Central memory CD4-positive, alpha-beta T cell (primary cell): ENCODE measurements at regions not wholly inside any gene's neighbourhood (a gene's known extent, or its start where the extent isn't known, plus 50 kb on each side); places are given as distances from the start of the nearest gene placed in this dataset.
"Not testable (repeated sequence)": the region's sequence is repeated elsewhere in the genome, so short reads cannot be mapped to it uniquely, and the experiment has no call there.

Source experiments
- DNase-seq: peaks from one replicate; pipeline ENCODE4 v3.0.0; 2022

DNA sequence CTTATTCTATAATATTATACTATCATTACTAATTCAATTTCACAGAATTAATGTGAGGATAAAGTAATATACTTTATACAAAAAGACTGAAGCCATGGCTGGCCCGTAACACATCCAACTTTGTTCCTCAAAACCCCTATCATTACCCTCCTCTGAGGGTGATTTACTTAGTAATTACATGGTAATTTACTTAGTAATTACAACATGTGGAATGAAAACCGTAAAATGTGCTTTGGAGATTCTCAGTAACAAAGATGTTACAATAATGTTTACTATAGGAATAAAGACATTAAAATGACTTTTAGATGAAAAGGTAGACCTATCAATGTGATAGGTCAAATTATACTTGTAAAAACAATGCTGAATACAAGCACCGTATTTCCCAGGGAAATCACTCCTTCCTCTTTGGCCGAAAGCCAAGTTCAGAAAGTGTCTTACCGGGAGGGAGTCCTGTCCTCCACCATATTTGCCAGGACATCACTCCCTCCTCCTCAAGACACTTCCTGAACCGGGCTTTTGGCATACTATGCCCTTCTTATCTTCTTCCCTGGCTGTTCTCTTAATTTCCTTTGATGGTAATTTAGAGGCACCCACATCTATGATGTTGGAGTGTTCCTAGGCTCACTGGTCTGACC lies 1047.8 kb downstream of the SOCS6 start:
- no peak for DNase-seq

GRCh38 chr18:71329563-71329962 lies 1040.7 kb downstream of the SOCS6 start:
- DNase-seq, result no peak

GRCh38 chr18:71329114-71329513 lies 1040.3 kb downstream of the SOCS6 start:
- no peak for DNase-seq

DNA sequence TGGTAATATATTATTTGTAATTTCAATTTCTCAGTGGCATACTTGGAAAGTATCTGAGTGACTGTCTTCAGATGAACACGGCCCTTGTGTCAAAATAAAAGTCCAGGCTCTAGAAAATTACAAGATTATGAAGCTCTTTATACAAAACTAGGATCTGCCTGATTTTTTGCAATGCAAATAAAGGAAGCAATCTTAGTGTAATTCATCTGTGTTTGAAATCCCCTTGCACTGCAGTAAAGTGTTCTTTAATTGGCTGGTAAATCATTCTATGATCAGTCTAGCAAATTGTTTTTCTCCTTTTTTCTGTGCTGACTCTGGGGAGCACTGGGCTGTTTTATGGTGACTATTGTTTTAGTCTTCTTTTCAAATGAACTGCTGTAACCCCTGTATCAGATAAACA lies 1039.0 kb downstream of the SOCS6 start:
- DNase-seq, result no peak

DNA sequence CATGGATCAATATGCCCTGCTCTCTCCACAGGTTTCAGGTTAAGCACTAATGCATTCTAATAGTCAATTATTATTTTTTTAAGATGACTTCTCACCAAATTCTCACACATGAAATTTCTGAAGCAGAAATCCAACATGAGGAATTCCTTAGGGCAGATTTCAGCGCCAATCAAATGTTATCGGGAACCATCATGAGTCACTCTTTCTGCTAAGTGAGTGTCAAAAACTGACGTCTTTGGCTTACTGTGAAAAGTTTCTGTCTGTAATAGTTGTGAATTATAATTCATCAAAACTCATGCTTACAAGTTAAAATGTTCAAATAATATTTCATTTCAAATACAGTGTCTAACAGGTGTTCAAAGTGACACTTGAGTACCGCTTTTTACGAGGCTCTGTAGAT lies 1038.6 kb downstream of the SOCS6 start:
- DNase-seq, result no peak

DNA sequence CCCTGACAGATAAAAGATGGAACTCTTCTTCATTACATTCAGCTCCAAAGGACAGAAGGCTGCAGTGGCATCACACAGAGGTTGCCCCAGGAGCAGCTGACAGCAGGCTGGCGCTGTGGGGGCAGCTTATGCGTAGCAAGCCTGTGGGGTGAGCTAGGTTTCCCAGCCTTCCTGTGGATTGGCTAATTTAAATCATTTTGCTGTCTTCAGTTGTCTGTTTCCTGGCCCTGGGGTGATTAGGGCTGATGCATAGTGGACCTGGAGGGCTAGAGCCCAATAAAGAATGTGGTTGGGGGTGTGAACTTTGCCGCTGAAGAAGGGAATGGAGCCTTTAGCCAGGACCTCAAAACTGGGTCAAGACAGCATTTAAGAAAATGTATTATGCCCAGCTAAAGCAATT lies 1038.0 kb downstream of the SOCS6 start:
- DNase-seq, result no peak

GRCh38 chr18:71324356-71324755 lies 1035.5 kb downstream of the SOCS6 start:
- no peak for DNase-seq

DNA sequence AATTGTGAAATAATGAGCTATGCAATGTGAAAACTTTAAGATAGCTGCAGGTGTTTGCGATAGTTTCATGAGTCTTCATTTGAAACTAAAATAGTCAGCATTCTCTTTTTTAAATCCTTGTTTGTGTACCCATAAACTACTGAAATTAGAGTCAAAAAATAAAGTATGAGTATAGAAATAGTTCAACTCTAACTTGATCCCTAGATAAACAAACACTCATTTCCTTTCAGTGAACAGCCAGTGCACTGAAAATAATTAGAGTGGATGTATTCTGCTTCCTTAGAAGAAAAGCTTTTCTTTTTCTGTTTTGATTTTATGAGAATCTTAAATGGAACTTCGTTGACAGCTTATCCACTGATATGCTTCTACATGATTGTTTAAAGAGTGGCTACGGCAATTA lies 1033.4 kb downstream of the SOCS6 start:
- no peak for DNase-seq

DNA sequence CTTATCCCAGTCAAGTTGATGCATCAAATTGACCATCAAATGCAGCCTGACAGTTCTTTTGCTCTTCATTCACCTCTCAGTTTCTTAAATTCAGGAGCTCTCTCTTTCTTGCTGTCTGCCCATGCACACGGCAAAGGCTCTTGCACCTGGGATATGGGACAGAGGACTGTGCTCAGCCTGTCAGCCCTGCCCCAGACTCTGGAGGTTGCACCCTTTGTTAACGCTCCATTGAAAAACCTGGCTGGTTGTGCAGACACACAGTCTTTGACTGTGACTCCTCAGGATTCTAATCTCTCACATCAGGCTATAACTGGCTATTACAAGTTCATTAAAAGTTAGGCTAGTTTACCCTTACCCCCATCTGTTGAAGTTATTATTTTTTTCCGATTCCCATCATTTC lies 1032.5 kb downstream of the SOCS6 start:
- DNase-seq, result no peak

GRCh38 chr18:71304856-71305255 lies 1016.0 kb downstream of the SOCS6 start:
- DNase-seq, result no peak

- not testable (repeated sequence) for DNase-seq
Observed at GRCh38 chr18:71303743-71304142, 1014.9 kb downstream of the SOCS6 start.

DNA sequence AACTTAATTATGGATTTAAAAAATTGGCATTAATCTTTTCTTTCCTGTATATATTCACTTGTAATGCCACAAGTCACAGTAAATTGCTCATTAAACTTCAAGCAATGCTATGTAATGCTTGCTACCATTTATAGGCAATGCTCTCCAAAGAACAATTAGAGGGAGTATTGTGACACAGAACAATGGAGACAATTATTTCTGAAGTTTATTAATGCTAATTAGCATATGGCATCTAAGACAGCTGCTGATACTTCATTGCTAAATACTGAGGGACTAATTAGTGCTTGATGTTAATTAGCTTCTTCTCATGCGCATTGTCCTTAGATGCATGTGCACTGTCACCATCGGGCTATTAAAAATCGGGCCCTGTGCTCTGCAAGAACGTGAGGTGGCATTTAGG lies 1012.8 kb downstream of the SOCS6 start:
- no peak for DNase-seq

DNA sequence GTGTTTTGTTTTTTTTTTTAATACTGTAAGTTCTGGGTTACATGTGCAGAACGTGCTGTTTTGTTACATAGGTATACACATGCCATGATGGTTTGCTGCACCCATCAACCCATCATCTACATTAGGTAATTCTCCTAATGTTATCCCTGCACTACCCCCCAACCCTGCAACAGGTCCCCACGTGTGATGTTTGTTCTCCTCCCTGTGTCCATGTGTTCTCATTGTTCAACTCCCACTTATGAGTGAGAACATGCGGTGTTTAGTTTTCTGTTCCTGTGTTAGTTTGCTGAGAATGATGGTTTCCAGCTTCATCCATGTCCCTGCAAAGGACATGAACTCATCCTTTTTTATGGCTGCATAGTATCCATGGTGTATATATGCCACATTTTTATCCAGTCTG lies 1005.4 kb downstream of the SOCS6 start:
- not testable (repeated sequence) for DNase-seq

DNA sequence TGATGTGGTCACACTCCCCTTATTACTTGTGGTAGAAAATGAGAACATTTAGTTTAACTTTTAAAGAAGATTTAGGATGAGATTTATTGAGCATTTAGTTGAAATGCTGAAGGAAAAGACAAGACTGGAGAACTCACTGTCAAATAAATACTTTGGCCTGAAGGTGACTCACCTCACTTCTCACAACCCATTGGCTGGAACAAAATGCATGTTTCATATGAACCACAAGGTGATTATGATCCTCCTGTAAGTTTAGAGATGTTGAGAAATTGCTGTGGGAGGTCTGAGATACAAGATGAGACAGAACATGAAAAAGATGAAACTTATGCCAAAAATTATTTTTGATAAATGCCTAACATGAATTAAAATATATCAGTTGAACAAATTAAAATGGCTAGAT lies 1004.5 kb downstream of the SOCS6 start:
- no peak for DNase-seq

GRCh38 chr18:71287268-71287667 lies 998.4 kb downstream of the SOCS6 start:
- no peak for DNase-seq

GRCh38 chr18:71252351-71252865 lies 963.6 kb downstream of the SOCS6 start:
- no peak for DNase-seq

DNA sequence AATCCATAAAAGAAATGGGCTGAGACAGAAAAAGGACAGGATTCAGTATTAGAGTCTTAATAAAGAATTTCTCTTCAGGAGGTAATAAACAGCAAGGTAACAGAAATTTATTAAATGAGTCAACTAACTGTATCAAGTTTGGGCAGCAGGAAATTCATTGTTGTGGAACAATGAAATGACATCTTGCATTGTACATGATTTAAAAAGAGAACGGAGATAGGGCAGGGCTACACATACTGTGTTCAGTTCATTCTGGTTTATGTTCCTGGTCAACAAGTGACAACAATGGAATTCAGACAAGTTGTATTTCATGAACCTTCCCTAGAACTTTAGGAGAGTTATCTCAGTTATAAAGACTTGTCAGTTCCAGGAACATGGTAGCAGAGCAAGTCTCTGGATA lies 961.3 kb downstream of the SOCS6 start:
- DNase-seq, result no peak

GRCh38 chr18:71249791-71250190 lies 960.9 kb downstream of the SOCS6 start:
- DNase-seq, result no peak

GRCh38 chr18:71242981-71243380 lies 954.1 kb downstream of the SOCS6 start:
- DNase-seq, result no peak

DNA sequence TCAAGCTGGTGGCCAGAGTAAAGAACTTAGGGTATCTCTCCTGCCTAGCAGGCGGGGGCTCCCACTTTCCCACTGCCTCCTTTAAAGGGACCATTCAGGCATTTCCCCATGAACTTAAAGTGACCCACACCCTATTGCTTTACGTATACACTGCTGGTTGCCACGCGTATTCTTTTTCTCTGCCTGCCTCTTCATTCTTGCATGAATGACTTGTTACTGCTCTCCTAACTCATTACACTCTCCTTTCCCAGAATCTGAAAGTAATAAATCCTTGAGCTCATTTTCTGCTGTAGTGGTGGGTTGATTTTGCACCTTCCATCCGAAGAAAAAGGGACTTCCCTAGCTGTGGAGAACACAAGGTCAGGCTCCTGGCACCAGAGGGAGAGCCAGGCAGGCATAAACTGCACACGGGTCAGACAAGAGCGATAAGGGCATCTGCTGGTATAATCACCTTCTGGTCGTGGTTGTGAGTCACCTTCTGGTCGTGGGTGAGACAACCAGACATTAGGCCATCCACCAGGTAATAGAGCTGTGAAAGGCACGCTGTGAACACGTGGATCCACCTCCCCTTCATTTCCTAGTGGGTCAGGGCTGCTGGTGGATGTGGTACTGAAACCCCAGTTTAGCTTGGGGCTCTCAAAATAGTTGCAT lies 950.3 kb downstream of the SOCS6 start:
- no peak for DNase-seq

- DNase-seq, result no peak
Observed at GRCh38 chr18:71237641-71238040, 948.8 kb downstream of the SOCS6 start.

DNA sequence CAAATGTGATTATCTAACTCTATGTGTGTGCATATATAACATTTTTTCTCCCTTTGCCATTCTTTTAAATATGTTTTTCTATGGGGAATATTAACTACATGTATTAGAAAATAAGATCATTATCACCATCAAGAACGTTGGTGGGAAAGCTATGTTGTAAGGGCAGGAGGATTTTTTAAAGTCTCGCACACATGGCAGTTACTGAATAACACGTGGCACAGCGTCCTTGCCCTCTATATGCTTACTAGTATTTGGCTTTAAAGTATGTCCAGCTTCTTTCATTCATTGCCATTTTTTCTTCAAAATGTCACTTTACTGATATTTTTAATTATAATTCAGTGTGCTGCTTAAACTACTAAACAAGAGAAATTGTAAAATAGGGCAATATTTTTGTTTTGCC lies 944.3 kb downstream of the SOCS6 start:
- DNase-seq, result no peak

DNA sequence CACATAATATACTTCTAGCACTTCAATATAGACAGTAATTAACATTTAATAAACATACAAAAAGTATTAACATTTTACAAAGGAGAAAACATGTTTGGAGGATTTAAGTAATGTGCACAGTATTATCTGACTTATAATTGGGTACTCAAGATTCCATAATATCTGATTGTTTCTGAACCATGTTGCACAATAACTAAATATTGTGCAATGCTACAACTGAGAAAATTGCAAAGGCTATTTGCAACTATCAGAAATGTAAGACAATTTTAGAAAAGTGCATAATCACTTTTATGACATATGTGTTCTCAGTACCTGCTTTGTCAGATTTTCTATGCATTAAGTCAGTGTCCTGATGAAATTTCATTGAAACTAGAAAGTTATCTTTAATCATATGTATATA lies 934.6 kb downstream of the SOCS6 start:
- no peak for DNase-seq

- no peak for DNase-seq
Observed at GRCh38 chr18:71221405-71221804, 932.6 kb downstream of the SOCS6 start.

DNA sequence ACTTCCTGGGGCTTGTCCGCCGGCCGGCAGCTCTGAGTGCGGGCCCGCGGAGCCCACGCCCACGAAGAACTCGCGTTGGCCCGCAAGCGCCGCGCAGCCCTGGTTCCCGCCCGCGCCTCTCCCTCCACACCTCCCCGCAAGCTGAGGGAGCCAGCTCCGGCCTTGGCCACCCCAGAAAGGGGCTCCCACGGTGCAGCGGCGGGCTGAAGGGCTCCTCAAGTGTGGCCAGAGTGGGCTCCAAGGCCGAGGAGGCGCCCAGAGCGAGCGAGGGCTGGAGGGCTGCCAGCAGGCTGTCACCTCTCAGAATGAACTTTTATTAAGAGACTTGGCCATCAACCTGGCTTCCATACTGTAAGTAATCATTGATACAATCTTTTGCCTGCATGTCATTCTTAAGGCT lies 923.9 kb downstream of the SOCS6 start:
- not testable (repeated sequence) for DNase-seq
